SK-N-SH treated with all-trans-retinoic acid at 6 μM for 48 hours (cell line): ENCODE measurements at regions not wholly inside any gene's neighbourhood (a gene's known extent, or its start where the extent isn't known, plus 50 kb on each side); places are given as distances from the start of the nearest gene placed in this dataset.

Experiments
- ATAC-seq: fragments of 200-7000 bp; cut with Tn5 transposase; 3 replicates; pipeline ENCODE4 v1.9.1; 2020; ENCODE audit warnings: mild to moderate bottlenecking, moderate library complexity
- ARNTL ChIP-seq: fragments of 450-650 bp; formaldehyde crosslinking; IDR thresholded peaks from 2 replicates; pipeline ENCODE4 v1.5.0; 2020; ENCODE audit warnings: low read depth, mild to moderate bottlenecking, moderate library complexity, borderline replicate concordance
- BACH2 ChIP-seq: fragments of 250-450 bp; sonication (Bioruptor Pico); IDR thresholded peaks from 2 replicates; pipeline ENCODE4 v1.9.0; 2021; ENCODE audit warnings: mild to moderate bottlenecking, borderline replicate concordance
- CSDC2 ChIP-seq: fragments of 250-450 bp; sonication (Bioruptor Pico); IDR thresholded peaks from 2 replicates; pipeline ENCODE4 v1.5.0; 2020; ENCODE audit warnings: mild to moderate bottlenecking, moderate library complexity
- ESRRG ChIP-seq: fragments of 250-450 bp; sonication (Bioruptor Pico); IDR thresholded peaks from 2 replicates; pipeline ENCODE4 v1.6.1; 2021; ENCODE audit warnings: mild to moderate bottlenecking
- GLIS3 ChIP-seq: fragments of 250-450 bp; sonication (Bioruptor Pico); IDR thresholded peaks from 2 replicates; pipeline ENCODE4 v1.5.0; 2020; ENCODE audit warnings: mild to moderate bottlenecking, moderate library complexity
- ISL1 ChIP-seq: fragments of 250-450 bp; sonication (Bioruptor Pico); IDR thresholded peaks from 2 replicates; pipeline ENCODE4 v2.1.2; 2022; ENCODE audit warnings: mild to moderate bottlenecking, moderate library complexity
- OSR1 ChIP-seq: fragments of 250-450 bp; sonication (Bioruptor Pico); IDR thresholded peaks from 2 replicates; pipeline ENCODE4 v1.8.0; 2022; ENCODE audit warnings: moderate library complexity, mild to moderate bottlenecking, inconsistent platforms
- PPARA ChIP-seq: fragments of 250-450 bp; sonication (Bioruptor Pico); IDR thresholded peaks from 2 replicates; pipeline ENCODE4 v1.5.0; 2020; ENCODE audit warnings: mild to moderate bottlenecking, borderline replicate concordance
- RARB ChIP-seq: fragments of 250-450 bp; sonication (Bioruptor Pico); IDR thresholded peaks from 2 replicates; pipeline ENCODE4 v1.8.0; 2021; ENCODE audit warnings: mild to moderate bottlenecking, moderate library complexity
- SNAI2 ChIP-seq: fragments of 250-450 bp; sonication (Bioruptor Pico); IDR thresholded peaks from 2 replicates; pipeline ENCODE4 v1.5.0; 2020; ENCODE audit warnings: mild to moderate bottlenecking, moderate library complexity
- TCF4 ChIP-seq: fragments of 250-450 bp; sonication (Bioruptor Pico); IDR thresholded peaks from 2 replicates; pipeline ENCODE4 v1.8.0; 2021; ENCODE audit warnings: mild to moderate bottlenecking, moderate library complexity, borderline replicate concordance
- TOX ChIP-seq: fragments of 250-450 bp; sonication (Bioruptor Pico); IDR thresholded peaks from 2 replicates; pipeline ENCODE4 v1.8.0; 2021; ENCODE audit warnings: mild to moderate bottlenecking, moderate library complexity, borderline replicate concordance
- ZC3H10 ChIP-seq: fragments of 250-450 bp; sonication (Bioruptor Pico); IDR thresholded peaks from 2 replicates; pipeline ENCODE4 v1.5.1; 2021; ENCODE audit warnings: mild to moderate bottlenecking, moderate library complexity
- ZFP3 ChIP-seq: fragments of 250-450 bp; sonication (Bioruptor Pico); IDR thresholded peaks from 2 replicates; pipeline ENCODE4 v1.5.0; 2020; ENCODE audit warnings: mild to moderate bottlenecking, moderate library complexity
- ZFP30 ChIP-seq: fragments of 450-650 bp; formaldehyde crosslinking; IDR thresholded peaks from 2 replicates; pipeline ENCODE4 v1.5.0; 2022; ENCODE audit warnings: mild to moderate bottlenecking, moderate library complexity
- ZNF565 ChIP-seq: fragments of 450-650 bp; formaldehyde crosslinking; conservative IDR thresholded peaks from 2 replicates; pipeline ENCODE4 v1.5.0; 2020; ENCODE audit warnings: low read depth, mild to moderate bottlenecking, moderate library complexity
- ZNF70 ChIP-seq: fragments of 450-650 bp; formaldehyde crosslinking; IDR thresholded peaks from 2 replicates; pipeline ENCODE4 v1.5.0; 2020; ENCODE audit warnings: mild to moderate bottlenecking, moderate library complexity
- TF ChIP-seq, protein P1 (sequence below): fragments of 250-450 bp; sonication (Bioruptor Pico); IDR thresholded peaks from 2 replicates; pipeline ENCODE4 v1.5.0; 2020; ENCODE audit warnings: mild to moderate bottlenecking, moderate library complexity
- TF ChIP-seq, protein P2 (sequence below): fragments of 250-450 bp; sonication (Bioruptor Pico); IDR thresholded peaks from 2 replicates; pipeline ENCODE4 v1.5.1; 2020; ENCODE audit warnings: low read depth, mild to moderate bottlenecking, moderate library complexity
- TF ChIP-seq, protein P3 (sequence below): fragments of 250-450 bp; sonication (Bioruptor Pico); IDR thresholded peaks from 2 replicates; pipeline ENCODE4 v1.5.1; 2021; ENCODE audit warnings: mild to moderate bottlenecking, moderate library complexity
- TF ChIP-seq, protein P4 (sequence below): fragments of 250-450 bp; sonication (Bioruptor Pico); IDR thresholded peaks from 2 replicates; pipeline ENCODE4 v1.8.0; 2020; ENCODE audit warnings: mild to moderate bottlenecking, moderate library complexity, borderline replicate concordance

DNA sequence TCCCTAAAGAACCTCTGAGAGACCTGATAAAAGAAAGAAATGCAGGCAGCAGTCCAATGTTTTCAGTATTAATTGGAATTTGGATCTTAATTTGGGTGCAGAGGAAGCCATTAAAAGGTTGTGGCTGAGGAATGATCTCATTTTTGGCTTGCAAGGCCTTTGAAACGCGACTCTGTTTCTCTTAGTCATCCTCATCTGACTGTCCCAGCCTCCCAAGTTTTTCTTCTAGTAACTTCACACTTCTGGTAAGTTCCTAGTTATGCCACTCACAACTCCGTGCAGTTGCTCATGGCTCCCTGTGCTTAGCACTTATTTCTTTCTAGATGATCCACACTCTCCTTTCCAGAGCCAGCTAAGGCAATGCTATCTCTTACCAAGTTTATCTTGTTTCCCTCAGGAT lies 147.4 kb upstream of the USP24 start:
- ATAC-seq = no peak
- TF ChIP-seq ISL1 = no peak
- TF ChIP-seq PPARA = no peak
- TF ChIP-seq BACH2 (CRISPR knock-in tag) = no peak
- no peak for TF ChIP-seq TOX (CRISPR knock-in tag)
- no peak for TF ChIP-seq ARNTL
- TF ChIP-seq, protein P1, sequence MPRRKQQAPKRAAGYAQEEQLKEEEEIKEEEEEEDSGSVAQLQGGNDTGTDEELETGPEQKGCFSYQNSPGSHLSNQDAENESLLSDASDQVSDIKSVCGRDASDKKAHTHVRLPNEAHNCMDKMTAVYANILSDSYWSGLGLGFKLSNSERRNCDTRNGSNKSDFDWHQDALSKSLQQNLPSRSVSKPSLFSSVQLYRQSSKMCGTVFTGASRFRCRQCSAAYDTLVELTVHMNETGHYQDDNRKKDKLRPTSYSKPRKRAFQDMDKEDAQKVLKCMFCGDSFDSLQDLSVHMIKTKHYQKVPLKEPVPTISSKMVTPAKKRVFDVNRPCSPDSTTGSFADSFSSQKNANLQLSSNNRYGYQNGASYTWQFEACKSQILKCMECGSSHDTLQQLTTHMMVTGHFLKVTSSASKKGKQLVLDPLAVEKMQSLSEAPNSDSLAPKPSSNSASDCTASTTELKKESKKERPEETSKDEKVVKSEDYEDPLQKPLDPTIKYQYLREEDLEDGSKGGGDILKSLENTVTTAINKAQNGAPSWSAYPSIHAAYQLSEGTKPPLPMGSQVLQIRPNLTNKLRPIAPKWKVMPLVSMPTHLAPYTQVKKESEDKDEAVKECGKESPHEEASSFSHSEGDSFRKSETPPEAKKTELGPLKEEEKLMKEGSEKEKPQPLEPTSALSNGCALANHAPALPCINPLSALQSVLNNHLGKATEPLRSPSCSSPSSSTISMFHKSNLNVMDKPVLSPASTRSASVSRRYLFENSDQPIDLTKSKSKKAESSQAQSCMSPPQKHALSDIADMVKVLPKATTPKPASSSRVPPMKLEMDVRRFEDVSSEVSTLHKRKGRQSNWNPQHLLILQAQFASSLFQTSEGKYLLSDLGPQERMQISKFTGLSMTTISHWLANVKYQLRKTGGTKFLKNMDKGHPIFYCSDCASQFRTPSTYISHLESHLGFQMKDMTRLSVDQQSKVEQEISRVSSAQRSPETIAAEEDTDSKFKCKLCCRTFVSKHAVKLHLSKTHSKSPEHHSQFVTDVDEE = no peak
- no peak for TF ChIP-seq OSR1 (CRISPR knock-in tag)
- no peak for TF ChIP-seq CSDC2 (CRISPR knock-in tag)
- TF ChIP-seq ESRRG (CRISPR knock-in tag) = no peak
- TF ChIP-seq ZNF565 (CRISPR knock-in tag) = no peak
- no peak for TF ChIP-seq ZFP3
- TF ChIP-seq TCF4 (CRISPR knock-in tag) = no peak

DNA sequence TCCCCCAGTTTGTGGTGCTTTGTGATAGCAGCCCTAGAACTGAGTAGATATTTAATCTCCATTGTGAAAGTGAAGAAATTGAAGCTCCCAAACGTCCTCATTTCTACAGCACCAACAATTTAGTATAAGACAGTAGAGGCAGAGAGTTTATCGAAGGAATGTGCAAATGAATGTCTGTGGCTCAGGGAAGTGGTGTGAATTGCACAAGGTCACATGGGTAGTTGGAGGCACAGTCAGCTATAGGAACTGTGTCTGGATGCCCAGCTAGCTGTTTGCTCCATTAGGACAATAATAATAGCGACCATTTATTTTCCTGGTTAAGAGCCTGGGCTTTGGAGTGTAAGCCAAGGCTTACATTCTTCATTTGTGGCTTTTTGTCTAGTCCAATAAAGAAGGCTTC lies 144.4 kb upstream of the USP24 start:
- TF ChIP-seq ESRRG (CRISPR knock-in tag) = no peak
- TF ChIP-seq PPARA = no peak
- TF ChIP-seq GLIS3 (CRISPR knock-in tag) = no peak
- TF ChIP-seq CSDC2 (CRISPR knock-in tag) = no peak
- TF ChIP-seq ZFP30 (CRISPR knock-in tag) = no peak
- TF ChIP-seq, protein P2, sequence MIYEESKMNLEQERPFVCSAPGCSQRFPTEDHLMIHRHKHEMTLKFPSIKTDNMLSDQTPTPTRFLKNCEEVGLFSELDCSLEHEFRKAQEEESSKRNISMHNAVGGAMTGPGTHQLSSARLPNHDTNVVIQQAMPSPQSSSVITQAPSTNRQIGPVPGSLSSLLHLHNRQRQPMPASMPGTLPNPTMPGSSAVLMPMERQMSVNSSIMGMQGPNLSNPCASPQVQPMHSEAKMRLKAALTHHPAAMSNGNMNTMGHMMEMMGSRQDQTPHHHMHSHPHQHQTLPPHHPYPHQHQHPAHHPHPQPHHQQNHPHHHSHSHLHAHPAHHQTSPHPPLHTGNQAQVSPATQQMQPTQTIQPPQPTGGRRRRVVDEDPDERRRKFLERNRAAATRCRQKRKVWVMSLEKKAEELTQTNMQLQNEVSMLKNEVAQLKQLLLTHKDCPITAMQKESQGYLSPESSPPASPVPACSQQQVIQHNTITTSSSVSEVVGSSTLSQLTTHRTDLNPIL (CRISPR knock-in tag) = no peak
- no peak for TF ChIP-seq RARB (CRISPR knock-in tag)
- no peak for ATAC-seq

DNA sequence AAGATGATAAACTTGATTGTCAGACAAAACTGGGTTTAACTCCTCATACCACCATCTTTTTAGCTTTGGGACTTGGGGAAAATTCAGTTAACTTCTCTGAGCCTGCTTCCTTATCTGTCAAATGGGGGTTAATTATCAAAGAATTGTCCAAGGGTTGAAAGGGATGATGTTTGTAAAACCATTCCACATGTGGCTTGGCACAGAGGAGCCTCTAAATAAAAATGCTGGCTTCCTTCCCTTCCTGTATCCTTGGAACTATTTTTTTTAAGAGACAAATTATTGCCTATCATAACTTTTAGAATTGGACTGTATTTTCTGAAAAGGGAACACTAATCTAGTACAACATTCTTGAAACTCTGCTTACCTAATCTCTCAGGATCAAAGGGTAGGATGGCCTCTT lies 143.4 kb upstream of the USP24 start:
- TF ChIP-seq RARB (CRISPR knock-in tag) = no peak
- TF ChIP-seq SNAI2 (CRISPR knock-in tag) = no peak
- TF ChIP-seq, protein P3, sequence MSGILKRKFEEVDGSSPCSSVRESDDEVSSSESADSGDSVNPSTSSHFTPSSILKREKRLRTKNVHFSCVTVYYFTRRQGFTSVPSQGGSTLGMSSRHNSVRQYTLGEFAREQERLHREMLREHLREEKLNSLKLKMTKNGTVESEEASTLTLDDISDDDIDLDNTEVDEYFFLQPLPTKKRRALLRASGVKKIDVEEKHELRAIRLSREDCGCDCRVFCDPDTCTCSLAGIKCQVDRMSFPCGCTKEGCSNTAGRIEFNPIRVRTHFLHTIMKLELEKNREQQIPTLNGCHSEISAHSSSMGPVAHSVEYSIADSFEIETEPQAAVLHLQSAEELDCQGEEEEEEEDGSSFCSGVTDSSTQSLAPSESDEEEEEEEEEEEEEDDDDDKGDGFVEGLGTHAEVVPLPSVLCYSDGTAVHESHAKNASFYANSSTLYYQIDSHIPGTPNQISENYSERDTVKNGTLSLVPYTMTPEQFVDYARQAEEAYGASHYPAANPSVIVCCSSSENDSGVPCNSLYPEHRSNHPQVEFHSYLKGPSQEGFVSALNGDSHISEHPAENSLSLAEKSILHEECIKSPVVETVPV (CRISPR knock-in tag) = no peak
- TF ChIP-seq, protein P2 (CRISPR knock-in tag) = no peak
- TF ChIP-seq ZNF70 = no peak
- no peak for ATAC-seq

DNA sequence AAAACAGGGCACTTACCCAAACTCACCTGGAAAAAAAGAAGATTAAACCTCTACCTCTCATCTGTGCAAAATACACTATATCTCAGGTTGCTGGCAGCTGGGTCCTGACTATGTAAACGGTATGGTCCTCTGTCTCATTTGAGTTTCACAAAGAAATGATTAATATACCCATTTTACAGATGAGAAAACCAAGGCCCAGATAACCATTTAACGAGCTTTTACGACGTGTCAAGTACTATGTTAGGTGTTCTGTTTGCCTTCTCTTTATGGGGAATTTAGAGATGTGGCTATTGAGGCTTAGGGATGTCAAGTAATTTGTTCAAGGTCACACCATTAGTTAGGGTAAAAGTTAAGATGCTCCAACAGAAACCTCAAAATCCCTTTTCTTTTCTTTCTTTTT lies 140.4 kb upstream of the USP24 start:
- TF ChIP-seq RARB (CRISPR knock-in tag) = no peak
- no peak for TF ChIP-seq TOX (CRISPR knock-in tag)
- TF ChIP-seq BACH2 (CRISPR knock-in tag) = no peak
- TF ChIP-seq OSR1 (CRISPR knock-in tag) = no peak
- TF ChIP-seq, all 23 proteins: peak for 0
- ATAC-seq = no peak

DNA sequence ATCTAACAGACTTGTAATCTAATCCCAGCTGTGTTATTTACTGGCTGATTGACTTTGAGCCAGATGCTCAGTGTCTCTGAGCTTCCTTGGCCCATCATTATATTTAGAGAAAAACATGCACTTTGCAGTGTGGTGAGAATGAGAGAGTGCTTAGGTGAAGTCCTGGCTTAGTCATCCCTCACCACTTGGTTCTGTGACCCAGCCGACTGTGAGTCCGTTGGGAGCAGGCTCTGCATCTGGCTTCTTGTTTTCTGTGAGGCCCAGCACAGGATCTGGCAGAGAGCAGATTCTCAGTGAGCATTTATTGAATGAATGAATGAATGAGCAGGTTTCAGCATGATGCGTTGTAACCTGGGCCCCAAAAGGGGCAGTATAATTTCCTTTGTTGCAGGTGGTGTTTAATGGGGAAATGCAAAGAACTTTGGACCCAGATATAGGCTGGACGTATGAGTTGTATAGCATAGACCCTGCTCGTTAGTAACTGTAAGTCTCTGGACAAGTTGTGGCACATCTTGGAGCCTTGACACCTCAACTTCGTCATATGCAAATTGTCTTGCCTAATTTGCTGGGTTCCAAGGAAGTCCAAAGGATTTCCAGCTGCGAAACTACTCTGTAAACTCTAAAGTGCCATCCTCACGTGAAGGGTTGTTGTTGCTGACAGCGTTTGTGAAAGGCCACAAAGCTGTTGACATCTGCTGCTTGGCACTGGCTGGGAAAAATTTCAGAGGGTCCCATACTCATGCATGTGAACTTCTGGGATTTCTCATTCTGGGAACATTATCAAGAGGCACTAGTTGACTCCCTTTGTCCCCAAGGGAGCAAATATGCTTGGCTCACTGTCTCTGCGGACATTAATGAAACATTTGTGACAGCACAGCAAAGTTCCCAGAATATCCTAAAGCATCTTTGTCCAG lies 138.8 kb upstream of the USP24 start:
- ATAC-seq = no peak
- TF ChIP-seq TOX (CRISPR knock-in tag) (no peak), ISL1 (no peak), ZFP30 (CRISPR knock-in tag) (no peak), TCF4 (CRISPR knock-in tag) (no peak), ZC3H10 (CRISPR knock-in tag) (no peak), SNAI2 (CRISPR knock-in tag) (no peak), ZNF70 (no peak)
- TF ChIP-seq, protein P2 (CRISPR knock-in tag) = no peak
- TF ChIP-seq, protein P4, sequence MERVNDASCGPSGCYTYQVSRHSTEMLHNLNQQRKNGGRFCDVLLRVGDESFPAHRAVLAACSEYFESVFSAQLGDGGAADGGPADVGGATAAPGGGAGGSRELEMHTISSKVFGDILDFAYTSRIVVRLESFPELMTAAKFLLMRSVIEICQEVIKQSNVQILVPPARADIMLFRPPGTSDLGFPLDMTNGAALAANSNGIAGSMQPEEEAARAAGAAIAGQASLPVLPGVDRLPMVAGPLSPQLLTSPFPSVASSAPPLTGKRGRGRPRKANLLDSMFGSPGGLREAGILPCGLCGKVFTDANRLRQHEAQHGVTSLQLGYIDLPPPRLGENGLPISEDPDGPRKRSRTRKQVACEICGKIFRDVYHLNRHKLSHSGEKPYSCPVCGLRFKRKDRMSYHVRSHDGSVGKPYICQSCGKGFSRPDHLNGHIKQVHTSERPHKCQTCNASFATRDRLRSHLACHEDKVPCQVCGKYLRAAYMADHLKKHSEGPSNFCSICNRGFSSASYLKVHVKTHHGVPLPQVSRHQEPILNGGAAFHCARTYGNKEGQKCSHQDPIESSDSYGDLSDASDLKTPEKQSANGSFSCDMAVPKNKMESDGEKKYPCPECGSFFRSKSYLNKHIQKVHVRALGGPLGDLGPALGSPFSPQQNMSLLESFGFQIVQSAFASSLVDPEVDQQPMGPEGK (CRISPR knock-in tag) = no peak
- TF ChIP-seq, protein P3 (CRISPR knock-in tag) = no peak
